Upper lobe of left lung (tissue), 4 donors: ENCODE measurements at regions not wholly inside any gene's neighbourhood (a gene's known extent, or its start where the extent isn't known, plus 50 kb on each side); places are given as distances from the start of the nearest gene placed in this dataset.

ENCODE experiments used
- CTCF ChIP-seq, 6 experiments: fragments of 450-650 bp in 4 of 6; fragments of 200-600 bp in 2 of 6; sonication (generic) in 2 of 6; IDR thresholded peaks; one replicate each; pipeline ENCODE4 v1.5.1; 2016 to 2019; ENCODE audit warnings: antibody characterized with exemption in 6 of 6
- POLR2AphosphoS5 ChIP-seq, 2 donors: sonication (generic); formaldehyde crosslinking; IDR thresholded peaks; one replicate each; pipeline ENCODE4 v1.5.1; 2017; ENCODE audit warnings: antibody characterized with exemption in 2 of 2

- TF ChIP-seq CTCF (IDR thresholded peaks at IDR 0.05) = no peak
- no peak for TF ChIP-seq POLR2AphosphoS5 (IDR thresholded peaks at IDR 0.05)
These were observed 59.8 kb upstream of the NR2F2 start for GRCh38 chr15:96270581-96271172.
